Stimulated activated CD8-positive, alpha-beta memory T cell treated with anti-CD3 and anti-CD28 coated beads, Interleukin-4, amount 100 ng/mL, for 4 hours (primary cell): ENCODE measurements at regions not wholly inside any gene's neighbourhood (a gene's known extent, or its start where the extent isn't known, plus 50 kb on each side); places are given as distances from the start of the nearest gene placed in this dataset.

ENCODE experiments used
- DNase-seq, 2 donors: peaks; one replicate each; pipeline ENCODE4 v3.0.0-alpha.2; 2020; ENCODE audit warnings: low read depth in 2 of 2, low spot score in 1 of 2

DNA sequence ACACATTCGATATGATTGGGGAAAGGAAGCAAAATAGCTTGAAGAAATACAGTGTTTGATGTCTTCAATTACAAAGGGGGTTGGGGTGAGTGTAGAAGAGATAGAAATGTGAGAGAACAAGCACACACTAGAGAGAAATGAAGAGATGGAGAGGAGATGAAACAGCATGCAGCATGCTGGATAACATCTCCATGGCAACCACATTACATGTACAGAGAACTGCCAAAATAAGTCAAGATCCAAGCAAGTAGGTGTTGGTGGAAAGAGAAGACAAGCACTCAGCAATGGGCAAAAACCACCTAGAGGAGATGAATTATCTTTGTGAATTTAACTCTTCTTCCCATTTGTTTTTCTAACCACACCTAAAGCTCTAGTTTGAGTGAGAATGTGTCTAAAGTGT, 289.8 kb downstream of the GRIN2B start:
- DNase-seq: no peak

DNA sequence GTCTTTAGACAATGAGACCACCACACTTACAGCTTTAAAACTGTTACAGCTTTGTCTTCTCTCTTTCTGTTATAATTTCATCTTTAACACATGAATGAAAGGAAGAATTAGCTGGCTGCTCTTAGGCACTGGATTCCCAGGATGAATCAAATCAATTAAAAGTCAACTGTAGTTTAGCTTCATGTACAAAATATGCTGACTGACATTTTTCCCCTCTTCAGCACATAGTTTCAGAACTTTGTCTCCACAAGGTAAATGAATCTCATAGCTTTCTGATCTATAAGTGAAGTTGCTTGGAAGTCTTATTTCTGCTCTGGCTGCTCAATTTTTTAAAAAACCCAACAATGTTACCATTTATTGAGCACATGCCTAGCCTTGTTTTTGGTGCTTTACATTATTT, 293.8 kb downstream of the GRIN2B start:
- DNase-seq: no peak

DNA sequence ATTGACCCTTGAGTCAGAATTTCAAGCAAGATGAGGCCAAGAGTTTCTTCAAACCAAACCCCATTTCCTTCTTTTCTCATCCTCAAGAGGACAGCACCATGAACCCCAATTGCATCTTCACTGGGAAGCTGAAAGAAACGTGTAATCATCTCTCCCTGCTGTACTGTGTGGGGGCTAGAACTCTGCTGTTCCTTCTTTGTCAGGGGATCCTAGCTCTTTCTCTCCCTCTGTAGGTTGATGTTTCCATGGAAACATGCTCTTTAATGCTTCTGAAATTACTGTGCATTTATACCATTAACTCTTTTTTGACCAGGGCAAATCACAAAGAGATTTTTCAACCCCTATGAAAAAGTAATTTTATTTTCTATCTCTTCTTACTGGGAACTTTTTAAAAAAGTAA, 295.1 kb downstream of the GRIN2B start:
- DNase-seq: no peak

DNA sequence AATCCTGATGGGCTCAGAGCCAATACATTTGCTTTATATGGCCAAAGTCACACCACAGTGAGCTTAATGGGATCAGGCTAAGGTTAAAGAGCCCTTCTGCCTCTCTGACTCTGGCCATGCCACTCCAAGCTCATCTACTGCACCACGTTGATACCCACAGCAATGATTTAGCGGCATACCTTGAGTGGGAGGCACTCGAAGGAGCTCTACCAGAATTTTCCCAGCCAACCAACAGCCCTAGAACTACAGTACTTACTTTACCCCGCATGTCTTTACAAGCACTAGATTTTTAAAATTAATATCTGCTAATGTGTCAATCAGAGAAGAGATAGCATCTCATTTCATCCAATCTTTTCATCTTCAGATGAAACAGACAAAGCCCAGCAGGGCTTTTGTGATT, 300.5 kb downstream of the GRIN2B start:
- DNase-seq: no peak

DNA sequence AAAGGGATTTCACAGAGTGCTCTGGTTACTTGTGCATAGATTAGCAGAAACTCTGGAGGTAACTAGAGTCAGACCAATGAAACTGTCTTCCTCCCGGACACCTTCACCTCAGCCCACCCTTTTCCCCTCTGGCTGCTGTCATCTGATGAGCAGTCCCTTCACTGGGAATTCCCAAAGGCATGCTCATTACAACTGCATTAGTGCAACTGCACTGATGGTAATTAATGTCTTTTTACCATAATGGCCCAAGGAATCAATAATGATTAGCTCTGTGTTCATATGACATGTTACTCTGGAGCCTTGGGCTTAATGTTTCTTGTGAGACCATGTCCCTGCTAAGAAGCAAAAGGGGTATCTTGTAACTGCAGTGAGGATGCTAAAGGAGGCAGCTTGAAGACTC, 304.5 kb downstream of the GRIN2B start:
- no peak for DNase-seq

DNA sequence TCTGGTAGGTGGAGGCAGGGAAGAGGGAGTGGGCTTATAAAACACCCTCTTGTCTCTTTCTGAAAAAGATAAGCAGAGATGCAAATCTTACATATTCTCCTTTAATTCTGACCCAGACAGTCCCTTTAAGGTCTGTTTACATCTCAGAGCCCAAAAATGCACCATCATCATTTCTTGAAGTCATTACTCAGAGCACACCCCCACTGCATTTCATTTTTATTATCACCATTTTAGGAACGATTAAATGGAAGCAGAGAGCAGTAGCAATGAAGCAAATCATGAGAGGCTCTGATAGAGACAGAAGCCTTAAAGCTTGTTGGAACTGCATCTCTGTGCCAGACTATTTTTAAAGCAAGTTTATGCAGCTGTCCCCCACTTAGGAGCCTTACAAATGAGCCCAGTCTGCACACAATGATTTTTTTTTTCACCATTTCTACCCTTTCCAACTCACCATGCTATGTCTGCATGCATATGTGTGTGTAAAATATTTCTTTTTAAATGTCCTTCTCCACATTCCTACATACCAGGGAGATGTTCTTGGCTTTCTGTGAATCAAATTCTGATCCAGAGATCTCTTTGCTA, 311.0 kb downstream of the GRIN2B start:
- DNase-seq: no peak

DNA sequence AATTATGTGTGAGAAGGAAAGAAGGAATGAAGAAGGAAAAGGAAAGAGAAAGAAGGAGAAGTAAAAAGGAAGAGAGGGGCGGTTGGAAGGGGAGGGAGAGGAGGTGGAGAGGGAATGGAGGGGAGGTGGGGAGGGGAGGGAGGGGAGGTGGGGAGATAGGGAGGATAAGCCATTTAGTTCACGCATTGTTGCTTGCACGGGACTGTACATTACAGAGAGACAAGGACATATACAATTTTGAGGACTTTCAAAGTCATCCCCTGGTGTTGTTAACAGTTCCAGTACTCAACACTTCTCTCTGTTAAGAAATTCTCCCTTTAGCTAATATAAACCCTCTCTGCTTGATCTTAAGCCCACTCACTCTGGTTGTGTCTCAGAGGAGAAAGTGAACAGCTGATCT, 312.5 kb downstream of the GRIN2B start:
- no peak for DNase-seq

DNA sequence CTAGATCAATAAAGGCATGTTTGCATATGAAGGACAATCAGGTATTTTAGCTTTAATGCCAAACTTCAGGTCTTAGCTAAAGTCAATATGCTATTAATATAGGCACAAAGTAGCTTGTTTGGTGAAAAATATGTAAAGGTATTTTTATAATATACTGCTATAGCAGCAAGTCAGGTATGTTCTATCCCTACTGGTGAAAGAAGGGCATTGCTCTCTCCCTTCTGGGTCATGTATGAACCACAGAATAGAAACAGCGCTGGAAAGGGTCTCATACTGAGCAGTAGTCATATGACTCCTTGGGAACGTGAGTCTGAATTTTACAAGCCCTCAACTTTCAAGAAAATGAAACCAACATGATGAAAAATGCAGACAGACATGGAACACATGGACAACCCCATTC, 314.6 kb downstream of the GRIN2B start:
- DNase-seq: no peak

DNA sequence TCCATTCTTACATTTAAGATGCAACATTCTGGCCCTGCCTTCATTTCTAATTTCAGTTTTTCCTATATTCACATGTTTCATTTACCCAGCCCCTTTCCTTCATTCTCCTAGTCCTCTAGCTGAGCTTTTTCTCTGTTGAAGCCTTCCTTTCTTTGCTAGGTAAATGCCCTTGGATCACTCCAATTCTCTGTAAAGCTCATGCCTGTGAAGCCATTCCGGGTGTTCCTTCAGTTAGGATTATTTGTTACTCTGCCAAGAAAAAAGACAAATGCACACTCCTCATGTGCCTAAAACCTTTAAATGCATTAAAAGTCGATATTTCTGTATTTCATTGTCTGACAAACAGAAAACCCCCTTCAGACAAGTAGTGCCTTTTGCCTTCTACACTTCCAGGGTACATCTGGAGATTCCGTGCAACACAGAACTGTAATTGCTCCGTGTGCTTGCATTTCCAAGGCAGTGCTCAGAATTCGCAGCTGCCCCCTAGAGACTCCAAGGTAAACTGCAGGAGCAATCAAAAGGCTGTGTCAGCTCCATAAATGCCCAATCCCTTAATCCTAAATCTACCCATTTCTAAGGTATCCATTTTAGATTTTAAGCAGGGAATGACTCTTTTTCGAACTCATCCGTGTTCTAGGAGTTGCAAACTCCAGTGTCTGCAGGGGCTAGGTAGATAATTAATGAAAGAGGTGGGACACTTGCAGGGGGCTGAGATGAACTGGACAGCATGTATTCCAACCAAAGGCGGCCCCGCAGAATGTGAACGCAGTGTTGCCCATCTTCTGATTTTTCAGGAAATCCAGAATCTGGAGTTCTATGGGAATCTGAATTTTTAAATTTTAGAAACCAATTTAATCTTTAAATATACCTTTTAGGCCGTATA, 320.2 kb downstream of the GRIN2B start:
- no peak for DNase-seq

DNA sequence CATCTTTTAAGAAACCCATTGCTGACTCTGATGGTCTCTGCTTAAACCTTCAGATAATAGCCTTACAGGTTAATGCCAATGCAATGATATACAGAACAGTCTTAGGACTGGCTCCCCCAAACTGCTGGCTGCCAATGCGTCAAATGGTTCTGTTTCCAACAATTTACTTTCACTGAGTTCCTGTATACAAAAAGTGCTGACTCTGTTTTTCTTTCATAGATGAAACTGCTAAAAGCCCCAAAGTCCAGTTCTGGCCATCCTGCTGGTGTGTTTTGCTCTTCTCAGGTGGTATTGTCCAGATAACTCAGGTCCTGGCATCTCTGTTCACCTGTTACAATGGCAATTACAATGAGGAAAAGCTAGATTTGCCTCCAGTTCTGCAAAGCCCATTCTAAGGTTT, 326.9 kb downstream of the GRIN2B start:
- DNase-seq: no peak

DNA sequence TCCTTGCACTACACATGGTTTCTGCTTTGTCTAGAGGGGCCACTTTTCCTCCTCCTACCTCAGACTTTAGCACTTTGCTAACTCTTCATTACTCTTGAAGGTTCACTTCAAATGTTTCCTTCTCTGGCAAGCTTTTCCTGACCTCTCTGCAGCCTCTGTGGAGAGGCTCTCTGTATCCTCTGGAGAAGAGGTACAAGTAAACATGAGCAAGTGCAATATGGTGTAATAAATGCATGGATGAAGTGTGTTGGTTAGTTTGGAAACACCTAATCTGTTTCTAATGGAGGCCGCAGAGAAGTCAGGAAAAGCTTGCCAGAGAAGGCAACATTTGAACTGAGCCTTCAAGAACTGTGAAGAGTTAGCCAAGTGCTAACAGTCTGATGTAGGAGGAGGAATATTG, 329.3 kb downstream of the GRIN2B start:
- no peak for DNase-seq

DNA sequence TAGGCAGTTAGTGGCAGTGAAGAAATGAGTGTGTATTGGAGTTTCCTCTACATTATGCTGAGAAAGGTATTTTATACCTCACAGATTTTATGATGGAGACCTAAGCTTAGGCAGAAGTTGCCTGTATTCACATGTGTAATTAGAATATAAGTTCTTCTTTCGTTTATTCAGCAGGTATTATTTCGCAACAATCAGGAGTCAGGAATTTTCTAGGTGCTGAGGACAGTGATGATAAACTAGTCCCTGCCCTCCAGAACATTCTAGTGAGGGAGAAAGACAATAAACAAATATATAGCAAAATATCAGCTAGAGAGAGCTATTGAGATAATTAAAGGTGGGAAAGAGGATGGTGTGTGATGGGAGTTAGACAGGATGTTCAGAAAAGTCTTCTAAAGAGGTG, 345.7 kb downstream of the GRIN2B start:
- no peak for DNase-seq

DNA sequence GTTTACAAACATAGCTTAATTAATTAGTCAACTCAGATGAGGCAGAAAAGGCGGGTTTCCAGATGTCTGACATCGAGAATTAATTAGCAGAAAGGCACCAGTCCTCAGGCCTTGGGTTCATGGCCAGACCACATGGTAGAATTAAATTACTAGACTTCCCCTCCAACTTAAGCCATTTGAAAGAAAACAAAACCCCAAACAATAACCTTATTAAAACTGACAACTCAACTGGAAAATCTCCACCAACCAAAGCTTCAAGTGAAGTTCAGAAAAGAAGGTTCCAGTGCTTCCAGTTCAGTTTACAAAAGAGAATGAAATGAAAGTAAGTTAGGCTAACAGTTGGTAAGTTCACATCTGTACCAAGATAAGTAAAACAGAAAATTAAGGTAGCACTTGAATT, 349.5 kb downstream of the GRIN2B start:
- DNase-seq: no peak

DNA sequence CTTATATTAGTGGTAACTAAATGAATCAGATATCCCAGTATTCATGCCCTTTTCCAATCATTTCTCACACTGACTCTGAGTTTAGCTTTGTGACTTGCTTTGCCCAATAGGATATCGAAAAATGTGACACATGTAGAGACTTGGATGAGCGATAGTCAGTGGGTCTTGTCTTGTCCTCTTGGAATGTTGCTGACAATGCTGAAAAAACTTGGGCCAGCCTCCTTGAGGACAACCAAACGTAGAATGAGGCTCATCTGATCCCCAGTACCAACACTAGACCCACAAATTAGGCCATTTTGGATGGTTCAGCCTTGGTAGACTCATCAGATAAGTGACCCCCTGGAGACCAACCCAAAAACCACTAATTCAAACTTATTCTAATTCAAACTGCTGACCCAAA, 351.0 kb downstream of the GRIN2B start:
- no peak for DNase-seq

DNA sequence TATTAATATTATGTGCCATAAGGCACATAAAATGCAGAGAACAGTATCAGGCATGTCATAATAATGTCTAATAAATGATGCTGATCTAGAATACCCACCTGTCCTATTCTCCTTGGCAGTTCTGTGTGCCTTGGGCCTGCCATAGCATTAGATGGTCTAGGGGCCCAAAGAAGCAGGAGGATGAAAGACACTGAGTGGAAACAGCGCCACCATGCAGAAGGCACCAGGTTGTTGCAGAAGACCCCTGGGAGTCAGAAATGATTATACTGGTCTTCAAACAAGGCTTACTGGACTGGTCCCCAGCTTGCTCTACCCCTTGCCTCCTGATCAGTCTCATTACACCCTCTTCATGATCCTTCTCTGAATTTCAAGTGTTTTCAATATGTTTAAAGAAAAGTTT, 353.3 kb downstream of the GRIN2B start:
- DNase-seq: no peak

DNA sequence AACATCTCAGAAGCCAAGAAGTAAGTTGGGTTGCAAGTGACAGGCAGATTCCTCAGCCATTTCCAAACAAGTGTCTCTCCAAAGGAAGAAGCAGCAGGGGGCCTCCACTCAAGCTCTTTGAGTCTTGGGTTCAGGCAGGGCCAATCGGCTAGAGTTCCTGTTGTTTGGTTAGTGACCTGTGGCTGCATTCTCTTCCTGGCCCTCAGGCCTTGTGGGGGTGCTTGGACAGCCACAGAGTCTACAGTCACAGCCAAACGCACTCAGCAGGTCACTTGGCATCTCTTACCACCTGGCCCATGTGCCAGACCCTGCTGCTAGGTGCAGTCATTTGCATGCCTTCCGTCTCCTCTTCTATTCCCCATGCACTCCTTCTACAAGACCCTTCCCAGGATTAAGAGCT, 353.9 kb downstream of the GRIN2B start:
- no peak for DNase-seq

DNA sequence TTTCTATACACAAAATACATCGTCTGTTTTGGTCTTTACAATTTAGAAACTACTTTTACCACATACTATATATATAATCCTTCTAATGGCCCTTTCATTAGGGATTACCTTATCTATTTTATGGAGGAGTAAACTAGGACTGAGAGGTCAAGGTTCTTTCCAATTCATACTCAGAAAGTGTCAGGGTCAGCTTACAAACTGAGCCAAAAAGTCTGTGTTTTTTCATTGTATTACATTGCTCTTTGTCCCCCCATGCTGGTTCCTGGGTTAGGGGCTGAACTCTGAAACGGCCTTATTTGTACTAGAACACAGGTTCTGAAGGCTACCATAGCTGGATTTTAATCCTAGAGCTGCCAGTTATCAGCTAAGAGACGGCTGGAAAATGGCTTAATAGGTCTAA, 368.1 kb downstream of the GRIN2B start:
- no peak for DNase-seq

DNA sequence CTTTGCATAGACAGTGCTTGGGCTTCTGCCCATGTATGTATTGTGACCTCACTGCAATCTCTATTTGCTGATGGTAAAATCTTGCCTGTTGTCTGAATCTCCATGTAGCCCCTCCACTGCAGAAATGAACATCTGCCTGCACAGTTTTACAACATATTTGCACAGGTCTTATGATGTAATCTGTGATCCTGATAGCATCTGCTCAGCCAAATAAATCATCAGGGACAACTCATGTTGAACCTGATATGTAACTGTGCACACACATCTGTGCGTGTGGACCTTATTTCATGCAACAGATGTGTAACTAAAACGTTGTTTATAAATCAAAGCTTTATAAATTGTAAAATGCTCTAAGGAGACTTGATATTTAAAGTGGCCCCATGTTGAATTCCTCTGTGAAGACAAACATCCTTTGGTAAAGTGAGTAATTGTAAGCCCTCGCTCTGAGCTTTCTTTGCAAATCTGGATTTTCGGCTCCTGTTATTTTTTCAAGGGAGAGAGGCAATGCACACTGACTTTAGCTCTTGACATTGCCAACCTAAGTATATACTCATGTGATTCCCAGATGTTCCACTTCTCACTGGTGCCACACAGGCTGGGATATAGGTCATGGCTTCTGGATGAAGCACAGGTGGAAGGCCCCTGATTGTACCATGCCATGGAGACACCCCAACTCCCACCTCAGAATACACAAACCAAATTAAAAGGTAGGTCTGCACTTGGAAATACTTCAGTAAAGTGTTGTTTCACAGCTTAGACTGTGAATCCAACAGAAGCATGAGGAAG, 371.3 kb downstream of the GRIN2B start:
- DNase-seq: no peak

DNA sequence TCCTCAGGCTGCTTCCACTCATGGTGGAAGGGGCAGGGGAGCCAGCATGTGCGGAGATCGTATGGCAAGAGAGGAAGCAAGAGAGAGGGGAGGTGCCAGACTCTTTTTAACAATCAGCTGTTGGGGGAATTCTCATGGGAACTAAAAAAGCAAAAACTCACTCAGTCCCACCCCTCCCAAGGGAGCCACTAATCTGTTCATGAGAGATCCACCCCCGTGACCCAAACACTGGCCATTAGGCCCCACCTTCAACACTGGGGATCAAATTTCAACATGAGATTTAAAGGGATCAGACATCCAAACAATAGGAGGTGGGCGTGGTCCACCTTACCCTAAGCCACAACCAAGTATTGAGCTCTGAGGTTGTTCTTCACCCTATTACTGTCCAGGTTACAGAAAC, 375.1 kb downstream of the GRIN2B start:
- no peak for DNase-seq

DNA sequence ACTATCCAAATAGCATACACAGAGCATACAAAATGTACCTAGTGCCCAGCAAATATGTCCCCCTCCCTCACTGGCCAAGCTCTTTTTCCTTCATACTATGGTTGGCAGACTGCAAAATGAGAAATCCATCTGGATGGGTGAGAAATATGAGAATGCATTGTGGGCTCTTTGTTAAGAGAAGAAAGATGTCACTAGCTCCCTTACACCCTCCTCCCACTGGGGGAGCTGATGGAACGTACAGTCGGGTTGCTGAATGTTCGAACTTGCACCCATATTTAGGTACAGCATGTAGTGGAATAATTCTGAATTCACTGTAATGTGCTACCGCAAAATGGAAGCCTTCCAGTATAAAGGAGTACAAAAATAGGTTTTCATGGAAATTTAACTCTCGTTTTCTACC, 377.4 kb downstream of the GRIN2B start:
- DNase-seq: no peak

DNA sequence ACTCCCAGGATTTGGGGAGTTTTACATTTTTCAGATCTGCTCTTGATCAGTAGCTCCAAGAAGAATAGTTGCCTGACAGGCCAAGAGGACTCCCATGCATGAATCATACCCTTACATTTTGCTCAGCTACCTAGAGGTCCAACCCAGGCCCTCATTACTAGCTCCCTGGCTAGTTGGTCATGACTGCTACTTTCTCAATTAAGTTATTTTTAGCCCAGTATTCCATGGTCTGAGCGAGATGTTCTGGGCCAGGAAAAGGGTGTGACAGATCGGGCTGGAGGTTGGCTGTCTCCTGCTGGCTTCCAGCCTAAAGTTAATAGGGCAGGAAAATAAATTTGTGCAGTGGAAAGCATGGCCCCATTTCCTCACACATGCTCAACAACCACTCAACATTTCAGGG, 379.2 kb downstream of the GRIN2B start:
- DNase-seq: no peak

DNA sequence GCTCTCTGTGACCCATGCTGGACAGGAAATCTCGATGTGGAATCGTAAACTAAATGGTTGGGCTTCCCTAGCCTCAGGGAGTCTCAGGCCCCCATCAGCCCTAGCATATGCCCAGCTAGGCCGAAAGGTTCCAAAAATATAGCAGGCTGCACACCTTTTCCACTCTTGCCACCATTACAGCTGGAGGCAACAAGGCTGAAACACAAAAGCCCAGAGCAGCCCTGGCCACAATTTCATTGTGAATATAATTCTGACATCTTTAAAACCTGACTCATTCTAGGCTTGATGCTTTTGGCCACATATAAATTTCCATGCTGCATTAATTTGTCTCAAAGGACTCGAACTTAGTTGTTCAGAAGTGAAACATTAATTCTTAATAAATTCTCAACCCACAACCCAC, 382.2 kb downstream of the GRIN2B start:
- DNase-seq: no peak
